ENCODE measurements at regions not wholly inside any gene's neighbourhood (a gene's known extent, or its start where the extent isn't known, plus 50 kb on each side); places are given as distances from the start of the nearest gene placed in this dataset.

- peaks cover 18% of the 10 kb centered on the region for H3K9me3 Mint-ChIP-seq
- no peaks in the 10 kb centered on the region for H3K27me3 ChIP-seq (ENCODE audit: control insufficient read depth in 1 of 2, insufficient read depth in 2 of 2, low read length in 2 of 2)
- intact Hi-C loops (cut with DNase I, micrococcal nuclease) = no loop called here
- no peak overlapping the region for H3K27ac ChIP-seq (ENCODE audit: low read depth in 1 of 2, low read length in 2 of 2)
- no peak for DNase-seq
- H3K27me3 Mint-ChIP-seq = no peaks in the 10 kb centered on the region
- no peak overlapping the region for H3K4me3 ChIP-seq (ENCODE audit: low read length)
- H3K4me1 Mint-ChIP-seq (ENCODE audit: low read depth) = no peaks in the 10 kb centered on the region
- POLR2A ChIA-PET = no interaction called here
- CTCF ChIA-PET = no interaction called here
- H3K36me3 ChIP-seq (ENCODE audit: insufficient read depth, low read length) = no peaks in the 10 kb centered on the region
- TF ChIP-seq CTCF (IDR thresholded peaks at IDR 0.05) = no peak
- H3K27ac Mint-ChIP-seq = no peak overlapping the region
- no peak for ATAC-seq (ENCODE audit: poor library complexity)
- peaks cover 0 to 20% of the 10 kb centered on the region in 2 experiments for H3K9me3 ChIP-seq (ENCODE audit: control insufficient read depth in 1 of 2, insufficient read depth in 1 of 2, low read length in 2 of 2)
- no peaks in the 10 kb centered on the region for H3K4me1 ChIP-seq (ENCODE audit: insufficient read depth, low read length)
- no peaks in the 10 kb centered on the region for H3K36me3 Mint-ChIP-seq (ENCODE audit: low read depth)
- no peak overlapping the region for H3K4me3 Mint-ChIP-seq
Observed at GRCh38 chr2:5150871-5151270, 541.3 kb upstream of the SOX11 start.

- TF ChIP-seq CTCF (IDR thresholded peaks at IDR 0.05) = no peak
- Histone ChIP-seq H3K27me3 (ENCODE audit: control insufficient read depth in 1 of 2, insufficient read depth in 2 of 2, low read length in 2 of 2) (no peaks in the 10 kb centered on the region), H3K4me3 (ENCODE audit: low read length) (no peak overlapping the region), H3K9me3 (ENCODE audit: control insufficient read depth in 1 of 2, insufficient read depth in 1 of 2, low read length in 2 of 2) (peaks cover 0 to 3% of the 10 kb centered on the region in 2 experiments), H3K27ac (ENCODE audit: low read depth in 1 of 2, low read length in 2 of 2) (no peak overlapping the region), H3K36me3 (ENCODE audit: insufficient read depth, low read length) (no peaks in the 10 kb centered on the region), H3K4me1 (ENCODE audit: insufficient read depth, low read length) (no peaks in the 10 kb centered on the region)
- H3K27me3 Mint-ChIP-seq = no peaks in the 10 kb centered on the region
- H3K36me3 Mint-ChIP-seq (ENCODE audit: low read depth) = no peaks in the 10 kb centered on the region
- intact Hi-C loops (cut with DNase I, micrococcal nuclease) = no loop called here
- H3K27ac Mint-ChIP-seq = no peak overlapping the region
- peaks cover 12% of the 10 kb centered on the region for H3K9me3 Mint-ChIP-seq
- no peaks in the 10 kb centered on the region for H3K4me1 Mint-ChIP-seq (ENCODE audit: low read depth)
- POLR2A ChIA-PET = no interaction called here
- ATAC-seq (ENCODE audit: poor library complexity) (no peak), DNase-seq (no peak)
- H3K4me3 Mint-ChIP-seq = no peak overlapping the region
- CTCF ChIA-PET = no interaction called here
Observed at GRCh38 chr2:5164776-5165525, 527.2 kb upstream of the SOX11 start.

GRCh38 chr2:5172923-5173322 lies 519.3 kb upstream of the SOX11 start:
- no peak overlapping the region for H3K27ac Mint-ChIP-seq

More at GRCh38 chr2:5172923-5173322, 519.3 kb upstream of the SOX11 start:
- ChIA-PET CTCF (no interaction called here), POLR2A (no interaction called here)
- Mint-ChIP-seq H3K9me3 (peaks cover 11% of the 10 kb centered on the region), H3K4me1 (ENCODE audit: low read depth) (no peaks in the 10 kb centered on the region), H3K4me3 (no peak overlapping the region), H3K36me3 (ENCODE audit: low read depth) (no peaks in the 10 kb centered on the region), H3K27me3 (no peaks in the 10 kb centered on the region)
- intact Hi-C loops (cut with DNase I, micrococcal nuclease) = no loop called here
- DNase-seq (no peak), ATAC-seq (ENCODE audit: poor library complexity) (no peak)
- no peak for TF ChIP-seq CTCF (IDR thresholded peaks at IDR 0.05)
- H3K9me3 ChIP-seq (ENCODE audit: control insufficient read depth in 1 of 2, insufficient read depth in 1 of 2, low read length in 2 of 2) = peaks cover 0 to 2% of the 10 kb centered on the region in 2 experiments
- H3K27ac ChIP-seq (ENCODE audit: low read depth in 1 of 2, low read length in 2 of 2) = no peak overlapping the region
- no peaks in the 10 kb centered on the region for H3K27me3 ChIP-seq (ENCODE audit: control insufficient read depth in 1 of 2, insufficient read depth in 2 of 2, low read length in 2 of 2)
- no peaks in the 10 kb centered on the region for H3K4me1 ChIP-seq (ENCODE audit: insufficient read depth, low read length)
- no peak overlapping the region for H3K4me3 ChIP-seq (ENCODE audit: low read length)
- H3K36me3 ChIP-seq (ENCODE audit: insufficient read depth, low read length) = no peaks in the 10 kb centered on the region

Data from CD4-positive, alpha-beta T cell (primary cell).